ENCODE measurements at regions not wholly inside any gene's neighbourhood (a gene's known extent, or its start where the extent isn't known, plus 50 kb on each side); places are given as distances from the start of the nearest gene placed in this dataset.

DNA sequence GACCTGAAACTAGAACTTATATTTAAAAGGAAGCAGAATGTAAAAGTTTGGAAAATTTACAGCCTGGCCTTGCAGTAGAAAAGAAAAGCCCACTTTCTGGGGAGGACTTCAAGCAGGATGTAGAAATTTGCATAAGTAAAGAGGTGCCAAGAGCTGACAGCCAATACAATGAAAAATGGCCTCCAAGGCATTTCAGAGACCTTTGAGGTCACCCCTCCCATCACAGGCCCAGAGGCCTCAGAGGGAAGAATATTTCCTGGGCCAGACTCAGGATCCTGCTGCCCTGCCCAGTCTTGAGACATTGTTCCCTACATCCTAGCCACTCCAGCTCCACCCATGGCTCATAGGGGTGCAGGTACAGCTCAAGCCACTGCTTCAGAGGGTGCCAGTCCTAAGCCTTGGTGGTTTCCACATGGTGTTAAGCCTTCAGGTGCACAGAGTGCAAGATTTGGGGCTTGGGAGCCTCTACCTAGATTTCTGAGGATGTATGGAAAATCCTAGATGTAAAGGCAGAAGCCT is 518.9 kb upstream of the INTU start:
- FAIRE-seq (no peak), DNase-seq (ENCODE audit: insufficient read length, low spot score) (no peak)
- TF ChIP-seq TAF1 (IDR thresholded peaks at IDR 0.05; ENCODE audit: low read depth, low read length) (no peak), PAX5 (IDR thresholded peaks at IDR 0.05; ENCODE audit: insufficient read depth, low read length, severe bottlenecking) (no peak), POLR2AphosphoS5 (IDR thresholded peaks at IDR 0.05; ENCODE audit: low read depth, low read length) (no peak)

DNA sequence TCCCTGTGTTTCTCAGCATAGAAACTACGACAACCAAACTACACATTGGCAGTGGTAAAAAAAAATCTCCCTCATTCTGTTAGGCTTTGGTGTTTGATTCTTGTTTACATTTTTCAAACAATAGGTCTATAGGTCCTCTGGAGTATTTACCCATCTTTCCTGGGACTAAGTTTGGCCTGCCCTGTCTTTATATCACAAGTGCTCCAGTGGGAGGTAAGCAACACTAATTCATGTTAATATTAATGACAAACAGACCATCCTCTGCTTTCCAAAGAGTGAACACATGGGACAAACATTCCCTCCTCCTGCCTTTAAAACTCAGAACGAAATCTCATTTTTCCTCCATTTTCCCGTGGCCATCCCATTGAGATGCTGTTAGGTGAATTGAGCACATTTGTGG is 514.1 kb upstream of the INTU start:
- DNase-seq (ENCODE audit: insufficient read length, low spot score) (no peak), FAIRE-seq (no peak)
- no peak for TF ChIP-seq TAF1 (IDR thresholded peaks at IDR 0.05; ENCODE audit: low read depth, low read length)
- no peak for TF ChIP-seq POLR2AphosphoS5 (IDR thresholded peaks at IDR 0.05; ENCODE audit: low read depth, low read length)
- no peak for TF ChIP-seq POU2F2 (IDR thresholded peaks at IDR 0.05; ENCODE audit: low read depth, low read length)
- no peak for TF ChIP-seq POLR2A (IDR thresholded peaks at IDR 0.05; ENCODE audit: low read depth, low read length)
- no peak for TF ChIP-seq PAX5 (IDR thresholded peaks at IDR 0.05; ENCODE audit: insufficient read depth, low read length, severe bottlenecking)
- no peak for TF ChIP-seq SPI1 (IDR thresholded peaks at IDR 0.05; ENCODE audit: low read depth, low read length)

DNA sequence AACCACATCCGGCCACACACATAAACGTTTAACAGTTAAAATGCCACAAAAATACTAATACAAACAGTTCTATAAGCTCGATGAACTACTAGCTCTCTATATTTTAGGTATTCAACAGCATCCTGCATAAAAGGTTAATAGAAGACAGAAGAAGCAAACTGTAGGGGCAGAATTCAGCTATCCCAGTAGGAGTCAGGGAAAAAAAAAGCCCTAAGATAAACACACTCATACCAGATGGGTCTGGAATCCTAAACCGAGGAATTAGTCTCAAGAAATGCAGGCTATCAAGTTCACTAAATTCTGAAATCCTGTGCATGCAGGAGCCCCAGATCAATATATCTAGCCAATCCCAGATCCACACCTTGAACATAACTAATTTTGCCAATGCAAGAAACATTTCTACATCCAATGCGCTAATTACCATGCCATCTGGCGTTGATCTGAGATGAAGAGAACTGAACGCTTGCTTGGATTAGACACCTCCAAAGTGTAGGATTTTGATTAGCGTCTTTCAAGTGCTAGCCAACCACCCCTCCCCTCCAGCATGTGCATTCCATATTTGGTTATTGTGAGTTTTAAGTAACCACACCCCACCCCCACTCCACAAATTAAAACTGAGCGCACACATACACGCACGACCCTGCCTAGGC is 512.2 kb upstream of the INTU start:
- TF ChIP-seq POLR2AphosphoS5 (IDR thresholded peaks at IDR 0.05; ENCODE audit: low read depth, low read length): no peak
- no peak for TF ChIP-seq PAX5 (IDR thresholded peaks at IDR 0.05; ENCODE audit: insufficient read depth, low read length, severe bottlenecking)
- no peak for TF ChIP-seq SPI1 (IDR thresholded peaks at IDR 0.05; ENCODE audit: low read depth, low read length)
- no peak for TF ChIP-seq POU2F2 (IDR thresholded peaks at IDR 0.05; ENCODE audit: low read depth, low read length)
- TF ChIP-seq TAF1 (IDR thresholded peaks at IDR 0.05; ENCODE audit: low read depth, low read length): no peak
- no peak for TF ChIP-seq POLR2A (IDR thresholded peaks at IDR 0.05; ENCODE audit: low read depth, low read length)
- DNase-seq (ENCODE audit: insufficient read length, low spot score) (no peak), FAIRE-seq (no peak)

DNA sequence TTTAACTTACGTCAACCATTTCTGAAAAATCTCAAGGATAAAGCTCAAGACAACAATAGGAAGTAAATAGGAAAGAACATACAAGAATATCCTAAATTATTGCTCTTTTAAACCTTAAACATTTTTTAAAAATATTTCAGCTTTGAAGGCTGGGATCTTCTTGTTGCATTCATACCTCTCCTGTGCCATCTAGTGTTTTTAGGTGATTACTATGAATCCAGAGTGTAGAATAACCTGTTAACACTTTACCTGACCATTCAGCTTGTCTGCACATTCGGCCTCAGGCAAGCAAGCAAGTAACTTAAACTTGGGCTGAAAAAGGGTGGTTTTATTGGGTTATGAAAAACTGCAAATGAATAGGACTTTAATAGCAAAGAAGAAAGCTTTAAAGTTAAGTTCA is 507.8 kb upstream of the INTU start:
- no peak for DNase-seq (ENCODE audit: insufficient read length, low spot score)
- FAIRE-seq: no peak
- TF ChIP-seq TAF1 (IDR thresholded peaks at IDR 0.05; ENCODE audit: low read depth, low read length) (no peak), POLR2AphosphoS5 (IDR thresholded peaks at IDR 0.05; ENCODE audit: low read depth, low read length) (no peak), POLR2A (IDR thresholded peaks at IDR 0.05; ENCODE audit: low read depth, low read length) (no peak), SPI1 (IDR thresholded peaks at IDR 0.05; ENCODE audit: low read depth, low read length) (no peak), POU2F2 (IDR thresholded peaks at IDR 0.05; ENCODE audit: low read depth, low read length) (no peak), PAX5 (IDR thresholded peaks at IDR 0.05; ENCODE audit: insufficient read depth, low read length, severe bottlenecking) (no peak)

DNA sequence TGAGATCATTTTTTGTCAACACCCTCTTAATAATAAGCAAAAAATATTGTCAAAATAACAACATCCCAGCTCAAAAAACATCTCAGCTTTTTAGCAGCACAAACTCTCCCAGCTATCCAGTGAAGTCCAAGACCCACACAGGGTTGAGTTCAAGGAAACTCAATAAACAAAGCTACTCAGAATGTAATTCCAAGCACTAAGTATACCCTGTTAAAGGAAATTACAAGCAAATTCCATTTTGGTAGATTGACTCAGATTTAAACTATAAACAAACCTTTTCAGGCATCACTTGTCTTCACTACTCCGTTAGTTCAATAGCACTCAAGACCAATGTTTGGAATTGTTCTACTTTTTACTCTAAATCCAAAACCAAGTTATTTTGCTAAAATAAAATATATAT is 506.0 kb upstream of the INTU start:
- FAIRE-seq (no peak), DNase-seq (ENCODE audit: insufficient read length, low spot score) (no peak)
- TF ChIP-seq POLR2A (IDR thresholded peaks at IDR 0.05; ENCODE audit: low read depth, low read length) (no peak), POLR2AphosphoS5 (IDR thresholded peaks at IDR 0.05; ENCODE audit: low read depth, low read length) (no peak), SPI1 (IDR thresholded peaks at IDR 0.05; ENCODE audit: low read depth, low read length) (no peak), PAX5 (IDR thresholded peaks at IDR 0.05; ENCODE audit: insufficient read depth, low read length, severe bottlenecking) (no peak), POU2F2 (IDR thresholded peaks at IDR 0.05; ENCODE audit: low read depth, low read length) (no peak), TAF1 (IDR thresholded peaks at IDR 0.05; ENCODE audit: low read depth, low read length) (no peak)

DNA sequence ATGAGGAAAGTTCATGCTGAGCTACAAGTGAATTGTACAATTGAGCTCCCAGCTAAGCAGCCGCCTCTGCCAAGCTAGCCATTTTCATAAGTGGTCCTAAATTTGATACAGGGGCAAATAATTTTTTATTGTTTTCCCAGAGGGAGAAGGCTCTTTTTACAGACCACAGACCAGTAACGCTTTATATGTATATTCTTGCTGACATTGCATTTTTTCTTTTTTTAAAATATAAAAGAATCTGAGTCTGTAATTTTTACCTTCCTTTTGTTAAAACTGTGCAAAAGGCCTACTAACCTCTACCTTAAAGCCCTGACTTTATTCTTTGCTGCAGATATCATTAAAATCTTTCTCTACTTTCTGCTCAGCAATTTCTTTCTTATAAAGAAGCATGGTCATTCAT is 501.2 kb upstream of the INTU start:
- FAIRE-seq: no peak

DNA sequence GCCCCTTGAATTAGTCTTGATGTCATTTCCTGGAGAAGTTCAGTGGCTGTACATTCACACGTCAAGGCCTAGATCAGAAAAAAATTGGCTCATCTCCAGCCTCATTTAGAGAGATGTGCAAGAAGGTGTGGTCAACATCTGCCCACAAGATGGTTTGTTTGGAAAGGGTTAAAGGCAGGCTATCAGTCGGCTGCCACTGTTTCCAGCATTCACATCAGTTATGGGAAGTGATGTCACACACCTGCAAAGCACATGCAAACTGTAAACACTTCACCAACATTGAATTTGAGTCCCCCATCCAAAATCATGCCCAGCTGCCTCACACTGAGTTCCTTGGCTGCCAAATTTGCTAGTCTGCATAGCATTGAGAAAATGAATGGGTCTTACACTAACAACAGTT is 498.3 kb upstream of the INTU start:
- TF ChIP-seq POLR2A (IDR thresholded peaks at IDR 0.05; ENCODE audit: low read depth, low read length) (no peak), POLR2AphosphoS5 (IDR thresholded peaks at IDR 0.05; ENCODE audit: low read depth, low read length) (no peak), TAF1 (IDR thresholded peaks at IDR 0.05; ENCODE audit: low read depth, low read length) (no peak), SPI1 (IDR thresholded peaks at IDR 0.05; ENCODE audit: low read depth, low read length) (no peak), POU2F2 (IDR thresholded peaks at IDR 0.05; ENCODE audit: low read depth, low read length) (no peak), PAX5 (IDR thresholded peaks at IDR 0.05; ENCODE audit: insufficient read depth, low read length, severe bottlenecking) (no peak)
- no peak for FAIRE-seq
- no peak for DNase-seq (ENCODE audit: insufficient read length, low spot score)

More for the DNA sequence above, 501.2 kb upstream of the INTU start:
- no peak for TF ChIP-seq POU2F2 (IDR thresholded peaks at IDR 0.05; ENCODE audit: low read depth, low read length)
- TF ChIP-seq PAX5 (IDR thresholded peaks at IDR 0.05; ENCODE audit: insufficient read depth, low read length, severe bottlenecking): no peak
- no peak for TF ChIP-seq SPI1 (IDR thresholded peaks at IDR 0.05; ENCODE audit: low read depth, low read length)
- no peak for TF ChIP-seq POLR2AphosphoS5 (IDR thresholded peaks at IDR 0.05; ENCODE audit: low read depth, low read length)
- no peak for TF ChIP-seq TAF1 (IDR thresholded peaks at IDR 0.05; ENCODE audit: low read depth, low read length)
- TF ChIP-seq POLR2A (IDR thresholded peaks at IDR 0.05; ENCODE audit: low read depth, low read length): no peak
- DNase-seq (ENCODE audit: insufficient read length, low spot score): no peak

DNA sequence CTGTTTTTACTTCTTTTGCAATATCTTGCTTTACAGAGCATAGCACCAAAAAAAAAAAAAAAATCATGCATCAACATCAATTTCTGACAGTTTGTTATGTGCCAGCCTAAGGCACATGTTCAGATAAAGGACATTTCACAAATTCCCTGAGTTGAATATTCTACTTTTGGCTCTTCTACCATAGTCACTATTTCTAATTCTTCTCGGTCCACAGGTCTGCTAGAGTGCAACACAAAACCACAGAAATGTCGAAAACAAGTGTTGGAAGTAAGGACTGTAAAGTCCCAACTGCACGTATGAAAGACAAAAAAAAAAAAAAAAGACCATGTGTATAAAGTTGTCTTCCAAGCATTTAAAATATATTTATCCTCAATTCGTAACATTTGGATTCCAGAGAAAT is 494.2 kb upstream of the INTU start:
- TF ChIP-seq SPI1 (IDR thresholded peaks at IDR 0.05; ENCODE audit: low read depth, low read length) (no peak), POLR2AphosphoS5 (IDR thresholded peaks at IDR 0.05; ENCODE audit: low read depth, low read length) (no peak), POLR2A (IDR thresholded peaks at IDR 0.05; ENCODE audit: low read depth, low read length) (no peak), TAF1 (IDR thresholded peaks at IDR 0.05; ENCODE audit: low read depth, low read length) (no peak), POU2F2 (IDR thresholded peaks at IDR 0.05; ENCODE audit: low read depth, low read length) (no peak), PAX5 (IDR thresholded peaks at IDR 0.05; ENCODE audit: insufficient read depth, low read length, severe bottlenecking) (no peak)
- FAIRE-seq (no peak), DNase-seq (ENCODE audit: insufficient read length, low spot score) (no peak)

DNA sequence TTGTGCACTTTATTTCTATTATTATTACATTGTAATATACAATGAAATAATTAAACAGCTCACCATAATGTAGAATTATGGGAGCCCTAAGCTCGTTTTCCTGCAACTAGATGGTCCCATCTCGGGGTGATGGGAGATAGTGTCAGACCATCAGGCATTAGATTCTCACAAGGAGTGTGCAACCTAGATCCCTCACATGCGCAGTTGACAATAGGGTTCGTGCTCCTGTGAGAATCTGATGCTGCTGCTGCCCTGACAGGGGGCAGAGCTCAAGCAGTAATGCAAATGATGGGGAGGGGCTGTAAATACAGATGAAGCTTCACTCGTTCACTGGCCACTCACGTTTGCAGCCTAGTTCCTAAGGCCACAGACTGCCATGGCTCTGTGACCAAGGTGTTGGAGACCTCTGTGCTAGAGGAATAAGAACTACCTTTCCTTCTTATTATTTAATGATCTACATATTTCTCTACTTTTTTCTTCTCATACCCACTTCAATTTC is 492.9 kb upstream of the INTU start:
- TF ChIP-seq POLR2AphosphoS5 (IDR thresholded peaks at IDR 0.05; ENCODE audit: low read depth, low read length) (no peak), POLR2A (IDR thresholded peaks at IDR 0.05; ENCODE audit: low read depth, low read length) (no peak), PAX5 (IDR thresholded peaks at IDR 0.05; ENCODE audit: insufficient read depth, low read length, severe bottlenecking) (no peak)
- DNase-seq (ENCODE audit: insufficient read length, low spot score): no peak

DNA sequence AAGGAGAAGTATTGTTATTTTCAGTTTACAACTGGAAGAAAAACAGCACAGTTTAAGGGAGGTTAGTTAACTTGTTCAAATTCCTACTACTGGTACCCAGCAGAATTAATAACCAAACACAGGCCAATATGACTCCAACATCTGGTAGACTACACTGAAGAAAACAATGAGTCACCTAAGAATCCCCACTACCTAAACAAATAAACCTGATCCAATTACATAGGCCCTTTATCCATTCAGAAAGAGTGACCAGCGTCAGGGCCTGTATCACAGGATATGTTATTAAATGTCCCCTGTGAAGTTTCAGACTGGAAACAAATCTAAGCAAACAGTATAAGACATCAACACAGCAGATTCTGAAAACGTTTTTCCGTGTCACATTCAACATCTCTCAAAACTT is 492.5 kb upstream of the INTU start:
- TF ChIP-seq POLR2AphosphoS5 (IDR thresholded peaks at IDR 0.05; ENCODE audit: low read depth, low read length) (no peak), TAF1 (IDR thresholded peaks at IDR 0.05; ENCODE audit: low read depth, low read length) (no peak), POU2F2 (IDR thresholded peaks at IDR 0.05; ENCODE audit: low read depth, low read length) (no peak), POLR2A (IDR thresholded peaks at IDR 0.05; ENCODE audit: low read depth, low read length) (no peak), SPI1 (IDR thresholded peaks at IDR 0.05; ENCODE audit: low read depth, low read length) (no peak), PAX5 (IDR thresholded peaks at IDR 0.05; ENCODE audit: insufficient read depth, low read length, severe bottlenecking) (no peak)
- FAIRE-seq (no peak), DNase-seq (ENCODE audit: insufficient read length, low spot score) (no peak)

More for the DNA sequence above, 492.9 kb upstream of the INTU start:
- FAIRE-seq: no peak
